PC-3 (cell line): ENCODE measurements at regions not wholly inside any gene's neighbourhood (a gene's known extent, or its start where the extent isn't known, plus 50 kb on each side); places are given as distances from the start of the nearest gene placed in this dataset.

Experiments used
- CTCF ChIP-seq: fragments of 300-600 bp; sonication (generic); conservative IDR thresholded peaks from 2 replicates; pipeline ENCODE4 v1.5.1; 2017; ENCODE audit warnings: antibody characterized with exemption, low read depth, mild to moderate bottlenecking, low read length
- EZH2 ChIP-seq: fragments of 300-600 bp; sonication (generic); IDR thresholded peaks from one replicate; pipeline ENCODE4 v1.6.1; 2017; ENCODE audit warnings: antibody characterized with exemption, mild to moderate bottlenecking, low read length; ENCODE audit not compliant: unreplicated experiment
- EZH2phosphoT487 ChIP-seq: fragments of 300-600 bp; sonication (generic); IDR thresholded peaks from 2 replicates; pipeline ENCODE4 v1.6.1; 2018; ENCODE audit warnings: mild to moderate bottlenecking, antibody characterized with exemption, low read length, borderline replicate concordance

DNA sequence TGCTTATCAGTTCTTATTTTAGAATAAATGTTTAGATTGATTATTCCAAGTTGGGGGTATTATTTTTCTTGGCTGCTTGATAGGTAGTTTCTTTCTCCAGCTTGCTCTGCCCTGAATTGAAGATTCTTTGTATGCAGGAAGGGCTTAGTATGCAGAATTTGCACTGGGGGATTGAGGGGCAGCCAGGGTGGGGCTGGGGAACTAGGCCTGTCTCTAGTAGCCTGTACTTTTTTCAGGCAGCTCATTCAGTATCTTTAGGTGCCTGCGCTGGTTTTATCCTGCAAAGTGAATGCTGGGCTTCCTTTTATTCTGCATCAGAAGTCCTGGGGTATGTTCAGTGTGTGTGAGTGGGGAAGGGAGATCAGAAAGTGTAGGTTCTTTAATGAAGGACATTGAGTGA is 228.3 kb upstream of the ELL2 start:
- TF ChIP-seq CTCF (no peak), EZH2 (no peak), EZH2phosphoT487 (no peak)
